GM23338 (cell line): ENCODE measurements at regions not wholly inside any gene's neighbourhood (a gene's known extent, or its start where the extent isn't known, plus 50 kb on each side); places are given as distances from the start of the nearest gene placed in this dataset.

ENCODE experiments used
- ATAC-seq: fragments of 200-7000 bp; cut with Tn5 transposase; 3 replicates; pipeline ENCODE4 v1.9.1; 2020
- DNase-seq: peaks from one replicate; pipeline ENCODE4 v3.0.0-alpha.2; 2015; ENCODE audit warnings: low spot score
- H2AFZ ChIP-seq: fragments of 200-600 bp; sonication (generic); 2 replicates; pipeline ENCODE4 v1.8.0; 2016; ENCODE audit warnings: antibody characterized with exemption, mild to moderate bottlenecking, moderate library complexity
- H3F3A ChIP-seq: fragments of 200-600 bp; sonication (generic); replicated peaks from 2 replicates; pipeline ENCODE4 v1.8.0; 2017; ENCODE audit warnings: antibody characterized with exemption, mixed run types, low read depth
- H3K27ac ChIP-seq: fragments of 200-600 bp; sonication (generic); 2 replicates; pipeline ENCODE4 v1.6.1; 2016; ENCODE audit warnings: low read depth
- H3K27me3 ChIP-seq: fragments of 200-600 bp; sonication (generic); 2 replicates; pipeline ENCODE4 v1.8.0; 2016; ENCODE audit warnings: mild to moderate bottlenecking, mixed run types, moderate library complexity; ENCODE audit not compliant: insufficient read depth
- H3K36me3 ChIP-seq: fragments of 200-600 bp; sonication (generic); 2 replicates; pipeline ENCODE4 v1.8.0; 2016; ENCODE audit warnings: mild to moderate bottlenecking; ENCODE audit not compliant: insufficient read depth
- H3K4me1 ChIP-seq: fragments of 200-600 bp; sonication (generic); 2 replicates; pipeline ENCODE4 v1.8.0; 2016; ENCODE audit warnings: mild to moderate bottlenecking, moderate library complexity; ENCODE audit not compliant: insufficient read depth
- H3K4me2 ChIP-seq: fragments of 200-600 bp; sonication (generic); 2 replicates; pipeline ENCODE4 v1.7.1; 2017; ENCODE audit warnings: mixed run types
- H3K4me3 ChIP-seq: fragments of 200-600 bp; sonication (generic); 2 replicates; pipeline ENCODE4 v1.6.1; 2016; ENCODE audit warnings: mixed run types
- H3K79me2 ChIP-seq: fragments of 200-600 bp; sonication (generic); replicated peaks from 2 replicates; pipeline ENCODE4 v1.8.0; 2017; ENCODE audit warnings: mild to moderate bottlenecking; ENCODE audit not compliant: insufficient read depth
- H3K9me2 ChIP-seq: fragments of 200-600 bp; sonication (generic); 2 replicates; pipeline ENCODE4 v1.8.0; 2017; ENCODE audit not compliant: insufficient read depth
- H4K20me1 ChIP-seq: fragments of 200-600 bp; sonication (generic); replicated peaks from 2 replicates; pipeline ENCODE4 v1.8.0; 2017; ENCODE audit warnings: mild to moderate bottlenecking; ENCODE audit not compliant: insufficient read depth
- H3K27ac Mint-ChIP-seq: 2 replicates; pipeline ENCODE4 v1.8.0; 2020; ENCODE audit warnings: inconsistent platforms, mild to moderate bottlenecking, moderate library complexity, mixed read lengths
- H3K27me3 Mint-ChIP-seq: 3 replicates; pipeline ENCODE4 v1.8.0; 2022; ENCODE audit warnings: low read depth, mild to moderate bottlenecking, moderate library complexity, mixed read lengths, inconsistent platforms; ENCODE audit not compliant: insufficient read depth, poor library complexity
- H3K36me3 Mint-ChIP-seq: 3 replicates; pipeline ENCODE4 v1.8.0; 2021; ENCODE audit warnings: low read depth, mild to moderate bottlenecking, inconsistent platforms, moderate library complexity, mixed read lengths
- H3K4me1 Mint-ChIP-seq: 3 replicates; pipeline ENCODE4 v1.8.0; 2020; ENCODE audit warnings: mild to moderate bottlenecking, inconsistent platforms, mixed read lengths
- H3K4me3 Mint-ChIP-seq: 3 replicates; pipeline ENCODE4 v1.8.0; 2021; ENCODE audit warnings: moderate library complexity, mild to moderate bottlenecking, inconsistent platforms, mixed read lengths
- H3K9me3 Mint-ChIP-seq: 3 replicates; pipeline ENCODE4 v1.8.0; 2020; ENCODE audit warnings: moderate library complexity, mild to moderate bottlenecking, inconsistent platforms, mixed read lengths
- CREB1 ChIP-seq: fragments of 250-450 bp; sonication (Bioruptor Pico); IDR thresholded peaks from 2 replicates; pipeline ENCODE4 v1.5.0; 2020; ENCODE audit warnings: low read depth, mild to moderate bottlenecking, moderate library complexity
- EZH2 ChIP-seq: fragments of 200-600 bp; sonication (generic); IDR thresholded peaks from one replicate; pipeline ENCODE4 v1.8.0; 2017; ENCODE audit warnings: antibody characterized with exemption, mild to moderate bottlenecking, low read depth; ENCODE audit not compliant: unreplicated experiment
- EZH2phosphoT487 ChIP-seq: fragments of 200-600 bp; sonication (generic); IDR thresholded peaks from one replicate; pipeline ENCODE4 v1.8.1; 2018; ENCODE audit warnings: antibody characterized with exemption; ENCODE audit not compliant: unreplicated experiment
- JUNB ChIP-seq: IDR thresholded peaks from one replicate; pipeline ENCODE4 v1.6.1; 2016; ENCODE audit warnings: antibody characterized with exemption; ENCODE audit not compliant: unreplicated experiment
- NANOG ChIP-seq: IDR thresholded peaks from 2 replicates; pipeline ENCODE4 v1.6.1; 2016; ENCODE audit warnings: antibody characterized with exemption, borderline replicate concordance
- POLR2AphosphoS5 ChIP-seq: IDR thresholded peaks from 2 replicates; pipeline ENCODE4 v1.6.1; 2016; ENCODE audit warnings: antibody characterized with exemption, low read depth
- REST ChIP-seq: IDR thresholded peaks from one replicate; pipeline ENCODE4 v1.6.1; 2018; ENCODE audit warnings: antibody characterized with exemption; ENCODE audit not compliant: unreplicated experiment
- STAT1 ChIP-seq: IDR thresholded peaks from one replicate; pipeline ENCODE4 v1.6.1; 2016; ENCODE audit warnings: antibody characterized with exemption; ENCODE audit not compliant: unreplicated experiment
- ZNF331 ChIP-seq: fragments of 250-450 bp; sonication (Bioruptor Pico); IDR thresholded peaks from 2 replicates; pipeline ENCODE4 v1.5.0; 2020; ENCODE audit warnings: low read depth, mild to moderate bottlenecking, moderate library complexity
- ZNF462 ChIP-seq: fragments of 250-450 bp; sonication (Bioruptor Pico); IDR thresholded peaks from 2 replicates; pipeline ENCODE4 v1.5.0; 2020; ENCODE audit warnings: mild to moderate bottlenecking, moderate library complexity
- TF ChIP-seq, protein P1 (sequence below): IDR thresholded peaks from 2 replicates; pipeline ENCODE4 v1.6.1; 2016; ENCODE audit warnings: antibody characterized with exemption

DNA sequence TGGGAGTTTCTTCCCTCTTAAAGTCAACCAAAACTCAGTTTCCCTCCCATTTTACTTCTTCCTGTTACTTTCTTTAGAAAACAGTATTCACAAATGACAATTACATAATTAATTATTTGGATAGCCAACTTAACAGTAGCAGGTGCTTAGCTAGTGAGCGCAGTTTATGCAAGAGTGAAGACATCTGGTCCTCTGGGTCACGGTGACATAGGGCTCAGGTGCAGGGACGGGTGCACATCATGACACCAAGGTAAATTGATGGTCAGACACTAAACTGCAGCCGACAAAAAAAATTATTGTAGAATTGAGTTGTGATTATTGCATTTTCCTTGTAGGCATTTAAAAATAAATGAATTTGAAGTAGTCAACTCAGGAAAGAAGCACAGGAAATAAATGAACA, 142.0 kb upstream of the KCTD3 start (continued):
- TF ChIP-seq ZNF462 (CRISPR knock-in tag) (no peak), CREB1 (CRISPR knock-in tag) (no peak), STAT1 (no peak), EZH2phosphoT487 (no peak), EZH2 (no peak), JUNB (no peak), POLR2AphosphoS5 (no peak), NANOG (no peak), ZNF331 (no peak)
- TF ChIP-seq, protein P1, sequence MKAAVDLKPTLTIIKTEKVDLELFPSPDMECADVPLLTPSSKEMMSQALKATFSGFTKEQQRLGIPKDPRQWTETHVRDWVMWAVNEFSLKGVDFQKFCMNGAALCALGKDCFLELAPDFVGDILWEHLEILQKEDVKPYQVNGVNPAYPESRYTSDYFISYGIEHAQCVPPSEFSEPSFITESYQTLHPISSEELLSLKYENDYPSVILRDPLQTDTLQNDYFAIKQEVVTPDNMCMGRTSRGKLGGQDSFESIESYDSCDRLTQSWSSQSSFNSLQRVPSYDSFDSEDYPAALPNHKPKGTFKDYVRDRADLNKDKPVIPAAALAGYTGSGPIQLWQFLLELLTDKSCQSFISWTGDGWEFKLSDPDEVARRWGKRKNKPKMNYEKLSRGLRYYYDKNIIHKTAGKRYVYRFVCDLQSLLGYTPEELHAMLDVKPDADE, result no peak

DNA sequence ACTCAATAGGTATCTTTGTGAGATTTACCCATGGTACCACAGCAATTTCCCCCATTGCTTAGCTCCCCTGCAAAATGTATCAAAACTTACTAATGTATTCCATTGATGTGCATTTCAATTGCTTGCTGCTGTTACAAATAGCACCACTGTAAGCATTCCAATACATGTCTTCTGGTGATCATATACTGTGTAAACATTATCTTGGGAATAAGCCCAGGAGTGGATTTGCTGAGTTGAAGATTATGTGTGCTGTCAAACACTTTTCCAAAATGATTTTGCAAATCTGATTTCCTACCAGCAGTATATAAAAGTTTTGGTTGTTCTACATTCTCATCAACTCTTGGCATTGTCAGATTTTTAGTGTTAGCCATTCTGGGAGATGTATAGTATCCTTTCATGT, 141.0 kb upstream of the KCTD3 start:
- Mint-ChIP-seq H3K27me3 (peaks cover 2% of the 10 kb centered on the region), H3K4me3 (no peak overlapping the region), H3K27ac (no peak overlapping the region), H3K36me3 (no peaks in the 10 kb centered on the region; the same call in 2 of the 3 replicates), H3K4me1 (no peaks in the 10 kb centered on the region), H3K9me3 (peaks cover 14% of the 10 kb centered on the region; the same call in 2 of the 3 replicates)
- Histone ChIP-seq H3K27ac (no peak overlapping the region), H3F3A (no peaks in the 10 kb centered on the region), H3K79me2 (no peaks in the 10 kb centered on the region), H3K4me3 (no peak overlapping the region), H3K27me3 (no peaks in the 10 kb centered on the region), H3K36me3 (no peaks in the 10 kb centered on the region), H3K9me2 (no peaks in the 10 kb centered on the region; the same call in 1 of the 2 replicates), H2AFZ (no peak overlapping the region), H3K4me2 (no peak overlapping the region), H3K4me1 (no peaks in the 10 kb centered on the region), H4K20me1 (no peaks in the 10 kb centered on the region)
- ATAC-seq, result no peak
- no peak for DNase-seq
- TF ChIP-seq JUNB (no peak), STAT1 (no peak), REST (no peak), CREB1 (CRISPR knock-in tag) (no peak), EZH2 (no peak)
- TF ChIP-seq, protein P1, result no peak
